H1 (cell line): ENCODE measurements at regions not wholly inside any gene's neighbourhood (a gene's known extent, or its start where the extent isn't known, plus 50 kb on each side); places are given as distances from the start of the nearest gene placed in this dataset.

ENCODE experiments used
- MAFK ChIP-seq: IDR thresholded peaks from 2 replicates; pipeline ENCODE4 v1.6.1; 2012; ENCODE audit warnings: low read depth, mild to moderate bottlenecking, improper control_type of control experiment, low read length
- PHF8 ChIP-seq: fragments of 200-600 bp; sonication (generic); conservative IDR thresholded peaks from 2 replicates; pipeline ENCODE4 v1.7.1; 2012; ENCODE audit warnings: low read depth, mild to moderate bottlenecking, inconsistent platforms, low read length, moderate library complexity

DNA sequence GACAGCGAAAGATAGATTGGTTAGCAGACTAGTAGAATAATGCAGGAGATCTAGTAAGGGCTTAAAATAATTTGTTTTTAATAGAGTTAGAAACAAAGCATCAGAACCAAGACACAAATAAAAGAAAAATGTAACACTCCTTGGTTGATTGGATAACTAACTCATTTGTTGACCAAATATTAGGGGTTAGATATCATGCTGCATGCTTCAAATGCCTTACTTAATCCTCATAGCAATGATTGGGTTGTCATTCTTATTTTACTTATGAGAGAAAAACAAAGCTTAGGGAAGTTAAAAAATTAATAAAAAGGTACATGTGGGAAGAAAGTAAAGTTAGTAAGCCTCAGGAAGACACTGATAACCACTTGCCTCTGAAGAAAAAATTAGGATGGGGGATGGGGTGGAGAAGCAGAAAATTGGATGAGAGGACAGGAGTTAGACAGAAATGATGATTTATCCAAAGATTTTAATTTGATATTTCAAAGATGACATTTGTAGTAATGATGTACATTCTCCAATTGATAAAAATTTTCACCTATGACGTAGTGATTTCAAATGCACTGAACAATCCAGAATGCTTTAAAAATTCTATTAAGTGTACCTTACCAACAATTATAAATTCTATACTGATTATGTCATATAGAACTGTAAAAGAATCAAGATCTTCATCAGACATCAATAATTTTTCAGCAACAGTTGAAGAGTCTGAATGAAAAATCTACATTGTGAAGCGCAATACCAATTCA lies 374.7 kb downstream of the COL11A1 start (continued):
- TF ChIP-seq PHF8 = no peak
- TF ChIP-seq MAFK = no peak
